ENCODE measurements at regions not wholly inside any gene's neighbourhood (a gene's known extent, or its start where the extent isn't known, plus 50 kb on each side); places are given as distances from the start of the nearest gene placed in this dataset.

- Histone ChIP-seq H3K4me3 (ENCODE audit: low read length) (no peak overlapping the region), H3K9me2 (replicated peaks; ENCODE audit: control insufficient read depth, low read length) (no peaks in the 10 kb centered on the region), H3K79me2 (ENCODE audit: control insufficient read depth, low read length) (no peaks in the 10 kb centered on the region), H3K36me3 (ENCODE audit: control insufficient read depth, low read length) (no peaks in the 10 kb centered on the region), H3F3A (ENCODE audit: control insufficient read depth, insufficient read depth) (no peaks in the 10 kb centered on the region), H3K27me3 (ENCODE audit: control insufficient read depth, low read length) (no peaks in the 10 kb centered on the region), H3K4me1 (ENCODE audit: control insufficient read depth, low read length) (no peaks in the 10 kb centered on the region), H3K27ac (ENCODE audit: low read depth, low read length) (no peak overlapping the region), H4K20me1 (ENCODE audit: control insufficient read depth, insufficient read depth, low read depth, low read length) (no peaks in the 10 kb centered on the region), H3K4me2 (ENCODE audit: low read length) (no peak overlapping the region), H3K9me3 (ENCODE audit: control insufficient read depth, insufficient read depth, low read length) (no peaks in the 10 kb centered on the region)
- TF ChIP-seq CTCF (IDR thresholded peaks at IDR 0.05; ENCODE audit: low read depth, low read length, poor library complexity, severe bottlenecking) (no peak), EZH2phosphoT487 (IDR thresholded peaks at IDR 0.05; ENCODE audit: borderline replicate concordance, low read length) (no peak)
These were observed 134.0 kb upstream of the GSC start for GRCh38 chr14:94903883-94904282.

- no peak overlapping the region for H3K27ac ChIP-seq (ENCODE audit: low read depth, low read length)
- no peaks in the 10 kb centered on the region for H3K4me1 ChIP-seq (ENCODE audit: control insufficient read depth, low read length)
- no peak for TF ChIP-seq CTCF (IDR thresholded peaks at IDR 0.05; ENCODE audit: low read depth, low read length, poor library complexity, severe bottlenecking)
- TF ChIP-seq EZH2phosphoT487 (IDR thresholded peaks at IDR 0.05; ENCODE audit: borderline replicate concordance, low read length), result no peak
- no peak overlapping the region for H3K4me3 ChIP-seq (ENCODE audit: low read length)
- H3K27me3 ChIP-seq (ENCODE audit: control insufficient read depth, low read length), result no peaks in the 10 kb centered on the region
- no peaks in the 10 kb centered on the region for H3K36me3 ChIP-seq (ENCODE audit: control insufficient read depth, low read length)
- H3F3A ChIP-seq (ENCODE audit: control insufficient read depth, insufficient read depth), result no peaks in the 10 kb centered on the region
- no peaks in the 10 kb centered on the region for H3K9me3 ChIP-seq (ENCODE audit: control insufficient read depth, insufficient read depth, low read length)
- no peak overlapping the region for H3K4me2 ChIP-seq (ENCODE audit: low read length)
- H3K9me2 ChIP-seq (replicated peaks; ENCODE audit: control insufficient read depth, low read length), result no peaks in the 10 kb centered on the region
- H4K20me1 ChIP-seq (ENCODE audit: control insufficient read depth, insufficient read depth, low read depth, low read length), result no peaks in the 10 kb centered on the region
- no peaks in the 10 kb centered on the region for H3K79me2 ChIP-seq (ENCODE audit: control insufficient read depth, low read length)
These were observed 133.4 kb upstream of the GSC start for GRCh38 chr14:94903338-94903737.

- no peaks in the 10 kb centered on the region for H3K79me2 ChIP-seq (ENCODE audit: control insufficient read depth, low read length)
- no peak overlapping the region for H3K27ac ChIP-seq (ENCODE audit: low read depth, low read length)
- no peaks in the 10 kb centered on the region for H3K27me3 ChIP-seq (ENCODE audit: control insufficient read depth, low read length)
- H3K36me3 ChIP-seq (ENCODE audit: control insufficient read depth, low read length), result no peaks in the 10 kb centered on the region
- no peak overlapping the region for H3K4me3 ChIP-seq (ENCODE audit: low read length)
- no peaks in the 10 kb centered on the region for H3F3A ChIP-seq (ENCODE audit: control insufficient read depth, insufficient read depth)
- no peaks in the 10 kb centered on the region for H3K9me2 ChIP-seq (replicated peaks; ENCODE audit: control insufficient read depth, low read length)
- H3K4me2 ChIP-seq (ENCODE audit: low read length), result no peak overlapping the region
- H4K20me1 ChIP-seq (ENCODE audit: control insufficient read depth, insufficient read depth, low read depth, low read length), result no peaks in the 10 kb centered on the region
- H3K9me3 ChIP-seq (ENCODE audit: control insufficient read depth, insufficient read depth, low read length), result no peaks in the 10 kb centered on the region
- TF ChIP-seq EZH2phosphoT487 (IDR thresholded peaks at IDR 0.05; ENCODE audit: borderline replicate concordance, low read length) (no peak), CTCF (IDR thresholded peaks at IDR 0.05; ENCODE audit: low read depth, low read length, poor library complexity, severe bottlenecking) (no peak)
- H3K4me1 ChIP-seq (ENCODE audit: control insufficient read depth, low read length), result no peaks in the 10 kb centered on the region
These were observed 127.6 kb upstream of the GSC start for GRCh38 chr14:94897561-94897960.

GRCh38 chr14:94897082-94897481, 127.2 kb upstream of the GSC start:
- Histone ChIP-seq H3K4me3 (ENCODE audit: low read length) (no peak overlapping the region), H3K36me3 (ENCODE audit: control insufficient read depth, low read length) (no peaks in the 10 kb centered on the region), H3F3A (ENCODE audit: control insufficient read depth, insufficient read depth) (no peaks in the 10 kb centered on the region), H3K4me1 (ENCODE audit: control insufficient read depth, low read length) (no peaks in the 10 kb centered on the region), H4K20me1 (ENCODE audit: control insufficient read depth, insufficient read depth, low read depth, low read length) (no peaks in the 10 kb centered on the region), H3K27me3 (ENCODE audit: control insufficient read depth, low read length) (no peaks in the 10 kb centered on the region), H3K4me2 (ENCODE audit: low read length) (no peak overlapping the region), H3K9me3 (ENCODE audit: control insufficient read depth, insufficient read depth, low read length) (no peaks in the 10 kb centered on the region), H3K9me2 (replicated peaks; ENCODE audit: control insufficient read depth, low read length) (no peaks in the 10 kb centered on the region), H3K27ac (ENCODE audit: low read depth, low read length) (no peak overlapping the region), H3K79me2 (ENCODE audit: control insufficient read depth, low read length) (no peaks in the 10 kb centered on the region)
- TF ChIP-seq EZH2phosphoT487 (IDR thresholded peaks at IDR 0.05; ENCODE audit: borderline replicate concordance, low read length) (no peak), CTCF (IDR thresholded peaks at IDR 0.05; ENCODE audit: low read depth, low read length, poor library complexity, severe bottlenecking) (no peak)

All from DOHH2 (cell line).